WTC11 (cell line): ENCODE measurements at regions not wholly inside any gene's neighbourhood (a gene's known extent, or its start where the extent isn't known, plus 50 kb on each side); places are given as distances from the start of the nearest gene placed in this dataset.

ENCODE experiments used
- ATAC-seq: fragments of 200-7000 bp; cut with Tn5 transposase; 2 replicates; pipeline ENCODE4 v1.10.0; 2021; ENCODE audit warnings: mild to moderate bottlenecking, moderate library complexity
- CTCF ChIA-PET: fragments of 300-600 bp; sonication (Branson Sonifier 250); formaldehyde crosslinking; loops from one replicate; lab custom pipeline; 2021; ENCODE audit warnings: antibody characterized with exemption; lab: Charles Lee
- POLR2A ChIA-PET: fragments of 350-600 bp; sonication (Branson Sonifier 250); formaldehyde crosslinking; loops from one replicate; lab custom pipeline; 2021; ENCODE audit warnings: antibody characterized with exemption; lab: Charles Lee
- DNase-seq: peaks from one replicate; pipeline ENCODE4 v3.0.0; 2021; ENCODE audit warnings: low spot score
- H3K27ac Mint-ChIP-seq: 2 replicates; pipeline ENCODE4 v1.8.0; 2021; ENCODE audit warnings: mixed read lengths
- H3K27me3 Mint-ChIP-seq: 2 replicates; pipeline ENCODE4 v1.8.0; 2021; ENCODE audit warnings: low read depth, mild to moderate bottlenecking, moderate library complexity, mixed read lengths
- H3K36me3 Mint-ChIP-seq: 2 replicates; pipeline ENCODE4 v1.8.0; 2021; ENCODE audit warnings: mixed read lengths
- H3K4me1 Mint-ChIP-seq: 2 replicates; pipeline ENCODE4 v1.8.0; 2022; ENCODE audit warnings: mixed read lengths
- H3K4me3 Mint-ChIP-seq: 2 replicates; pipeline ENCODE4 v1.8.0; 2021; ENCODE audit warnings: mild to moderate bottlenecking, moderate library complexity, mixed read lengths
- H3K9me3 Mint-ChIP-seq: 2 replicates; pipeline ENCODE4 v1.8.0; 2021; ENCODE audit warnings: mixed read lengths
- CREM ChIP-seq: sonication (generic); formaldehyde crosslinking; IDR thresholded peaks from 2 replicates; pipeline ENCODE4 v1.8.1; 2022; ENCODE audit warnings: mild to moderate bottlenecking, missing genetic modification reagents, moderate library complexity
- FOXJ3 ChIP-seq: sonication (generic); formaldehyde crosslinking; IDR thresholded peaks from 2 replicates; pipeline ENCODE4 v1.9.0; 2021; ENCODE audit warnings: missing genetic modification reagents, mild to moderate bottlenecking, borderline replicate concordance
- FOXP1 ChIP-seq: sonication (generic); formaldehyde crosslinking; IDR thresholded peaks from 2 replicates; pipeline ENCODE4 v1.8.0; 2022; ENCODE audit warnings: missing genetic modification reagents, mild to moderate bottlenecking, moderate library complexity, borderline replicate concordance
- FOXP4 ChIP-seq: sonication (generic); formaldehyde crosslinking; IDR thresholded peaks from 2 replicates; pipeline ENCODE4 v1.8.0; 2022; ENCODE audit warnings: mild to moderate bottlenecking, missing genetic modification reagents
- JAZF1 ChIP-seq: fragments of 250-450 bp; sonication (Bioruptor Pico); IDR thresholded peaks from 2 replicates; pipeline ENCODE4 v1.9.0; 2021; ENCODE audit warnings: moderate library complexity, mild to moderate bottlenecking, inconsistent platforms
- NFE2L1 ChIP-seq: sonication (generic); formaldehyde crosslinking; IDR thresholded peaks from 2 replicates; pipeline ENCODE4 v1.8.1; 2023; ENCODE audit warnings: missing genetic modification reagents
- NFYB ChIP-seq: sonication (generic); formaldehyde crosslinking; conservative IDR thresholded peaks from 2 replicates; pipeline ENCODE4 v1.8.0; 2022; ENCODE audit warnings: low read depth, missing genetic modification reagents
- NR3C1 ChIP-seq: sonication (generic); formaldehyde crosslinking; conservative IDR thresholded peaks from 2 replicates; pipeline ENCODE4 v1.8.1; 2023; ENCODE audit warnings: low read depth, mild to moderate bottlenecking, missing genetic modification reagents
- OVOL2 ChIP-seq: fragments of 250-450 bp; sonication (Bioruptor Pico); IDR thresholded peaks from 2 replicates; pipeline ENCODE4 v1.9.0; 2021; ENCODE audit warnings: mild to moderate bottlenecking, borderline replicate concordance
- RELA ChIP-seq: sonication (generic); formaldehyde crosslinking; IDR thresholded peaks from 2 replicates; pipeline ENCODE4 v1.8.1; 2022; ENCODE audit warnings: missing genetic modification reagents, mild to moderate bottlenecking, borderline replicate concordance
- RORB ChIP-seq: fragments of 250-450 bp; sonication (Bioruptor Pico); IDR thresholded peaks from 2 replicates; pipeline ENCODE4 v1.9.0; 2021; ENCODE audit warnings: mild to moderate bottlenecking
- SP1 ChIP-seq: sonication (generic); formaldehyde crosslinking; conservative IDR thresholded peaks from 2 replicates; pipeline ENCODE4 v1.8.1; 2022; ENCODE audit warnings: missing genetic modification reagents
- TEAD1 ChIP-seq: sonication (generic); formaldehyde crosslinking; IDR thresholded peaks from 2 replicates; pipeline ENCODE4 v1.8.0; 2022; ENCODE audit warnings: mild to moderate bottlenecking, missing genetic modification reagents
- TEAD4 ChIP-seq: sonication (generic); formaldehyde crosslinking; IDR thresholded peaks from 2 replicates; pipeline ENCODE4 v1.8.0; 2022; ENCODE audit warnings: mild to moderate bottlenecking, missing genetic modification reagents
- ZNF317 ChIP-seq: sonication (generic); formaldehyde crosslinking; IDR thresholded peaks from 2 replicates; pipeline ENCODE4 v1.8.1; 2023; ENCODE audit warnings: low read depth, mild to moderate bottlenecking, moderate library complexity, missing genetic modification reagents, borderline replicate concordance
- ZNF396 ChIP-seq: fragments of 250-450 bp; sonication (Bioruptor Pico); IDR thresholded peaks from 2 replicates; pipeline ENCODE4 v1.8.0; 2021; ENCODE audit warnings: mild to moderate bottlenecking, moderate library complexity, borderline replicate concordance
- ZNF532 ChIP-seq: fragments of 250-450 bp; sonication (Bioruptor Pico); IDR thresholded peaks from 2 replicates; pipeline ENCODE4 v1.9.0; 2021; ENCODE audit warnings: mild to moderate bottlenecking, borderline replicate concordance
- TF ChIP-seq, protein P1 (sequence below): sonication (generic); formaldehyde crosslinking; IDR thresholded peaks from 2 replicates; pipeline ENCODE4 v1.8.1; 2023; ENCODE audit warnings: mild to moderate bottlenecking, missing genetic modification reagents, moderate library complexity
- TF ChIP-seq, protein P2 (sequence below): sonication (generic); formaldehyde crosslinking; IDR thresholded peaks from 2 replicates; pipeline ENCODE4 v1.8.0; 2022; ENCODE audit warnings: missing genetic modification reagents
- TF ChIP-seq, protein P3 (sequence below): sonication (generic); formaldehyde crosslinking; IDR thresholded peaks from 2 replicates; pipeline ENCODE4 v1.8.1; 2023; ENCODE audit warnings: mild to moderate bottlenecking, missing genetic modification reagents, moderate library complexity
- TF ChIP-seq, protein P4 (sequence below): sonication (generic); formaldehyde crosslinking; IDR thresholded peaks from 2 replicates; pipeline ENCODE4 v1.8.0; 2022; ENCODE audit warnings: mild to moderate bottlenecking, missing genetic modification reagents

GRCh38 chr11:28671274-28671673 lies 563.1 kb downstream of the METTL15 start:
- CTCF ChIA-PET: no interaction called here
- ATAC-seq: no peak

DNA sequence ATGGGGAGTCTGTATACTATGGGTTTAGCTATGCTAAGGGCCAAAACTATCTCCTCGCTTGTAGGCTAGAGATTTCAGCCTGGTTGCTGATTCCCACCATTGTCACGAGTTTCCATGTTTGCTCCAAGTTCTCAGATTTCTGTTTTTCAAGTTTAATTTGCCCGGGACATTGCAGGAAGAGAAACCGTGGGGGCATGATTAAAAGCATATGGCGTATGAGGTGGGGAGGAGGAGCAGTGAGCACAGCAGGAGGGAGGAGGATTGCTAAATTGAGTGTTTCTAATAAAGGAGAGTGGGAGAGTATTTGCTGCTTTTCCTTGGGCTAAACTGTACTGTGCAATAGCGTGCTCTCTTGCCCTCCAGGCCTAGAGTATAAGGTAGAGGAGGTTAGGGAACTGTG lies 558.4 kb downstream of the METTL15 start:
- H3K36me3 Mint-ChIP-seq: peaks cover 5% of the 10 kb centered on the region; the same call in 1 of the 2 replicates
- TF ChIP-seq FOXJ3 (CRISPR knock-in tag) (no peak), NR3C1 (CRISPR knock-in tag) (no peak), JAZF1 (CRISPR knock-in tag) (no peak), NFYB (CRISPR knock-in tag) (no peak), ZNF532 (no peak), SP1 (CRISPR knock-in tag) (no peak), ZNF396 (no peak), TEAD4 (CRISPR knock-in tag) (no peak), OVOL2 (CRISPR knock-in tag) (no peak), TEAD1 (CRISPR knock-in tag) (no peak), RELA (CRISPR knock-in tag) (no peak), RORB (CRISPR knock-in tag) (no peak), CREM (CRISPR knock-in tag) (no peak)
- TF ChIP-seq, protein P1, sequence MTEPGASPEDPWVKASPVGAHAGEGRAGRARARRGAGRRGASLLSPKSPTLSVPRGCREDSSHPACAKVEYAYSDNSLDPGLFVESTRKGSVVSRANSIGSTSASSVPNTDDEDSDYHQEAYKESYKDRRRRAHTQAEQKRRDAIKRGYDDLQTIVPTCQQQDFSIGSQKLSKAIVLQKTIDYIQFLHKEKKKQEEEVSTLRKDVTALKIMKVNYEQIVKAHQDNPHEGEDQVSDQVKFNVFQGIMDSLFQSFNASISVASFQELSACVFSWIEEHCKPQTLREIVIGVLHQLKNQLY (CRISPR knock-in tag): no peak
- H3K9me3 Mint-ChIP-seq: peaks cover 27% of the 10 kb centered on the region
- H3K4me1 Mint-ChIP-seq: no peaks in the 10 kb centered on the region
- H3K4me3 Mint-ChIP-seq: no peak overlapping the region
- no peak overlapping the region for H3K27ac Mint-ChIP-seq
- ChIA-PET CTCF (interaction anchor here (0.6 kb wide), 1 partner anchor 571 kb away, joined by 3 read pairs; no protein-coding TSS in a partner anchor), POLR2A (no interaction called here)
- no peaks in the 10 kb centered on the region for H3K27me3 Mint-ChIP-seq
- no peak for DNase-seq
- no peak for ATAC-seq

More at GRCh38 chr11:28671274-28671673, 563.1 kb downstream of the METTL15 start:
- H3K4me1 Mint-ChIP-seq: peaks cover 15% of the 10 kb centered on the region
- no peak overlapping the region for H3K27ac Mint-ChIP-seq
- no peaks in the 10 kb centered on the region for H3K27me3 Mint-ChIP-seq
- H3K9me3 Mint-ChIP-seq: no peaks in the 10 kb centered on the region
- no peak for DNase-seq
- POLR2A ChIA-PET: no interaction called here
- no peak overlapping the region for H3K4me3 Mint-ChIP-seq
- no peaks in the 10 kb centered on the region for H3K36me3 Mint-ChIP-seq
- TF ChIP-seq, protein P2, sequence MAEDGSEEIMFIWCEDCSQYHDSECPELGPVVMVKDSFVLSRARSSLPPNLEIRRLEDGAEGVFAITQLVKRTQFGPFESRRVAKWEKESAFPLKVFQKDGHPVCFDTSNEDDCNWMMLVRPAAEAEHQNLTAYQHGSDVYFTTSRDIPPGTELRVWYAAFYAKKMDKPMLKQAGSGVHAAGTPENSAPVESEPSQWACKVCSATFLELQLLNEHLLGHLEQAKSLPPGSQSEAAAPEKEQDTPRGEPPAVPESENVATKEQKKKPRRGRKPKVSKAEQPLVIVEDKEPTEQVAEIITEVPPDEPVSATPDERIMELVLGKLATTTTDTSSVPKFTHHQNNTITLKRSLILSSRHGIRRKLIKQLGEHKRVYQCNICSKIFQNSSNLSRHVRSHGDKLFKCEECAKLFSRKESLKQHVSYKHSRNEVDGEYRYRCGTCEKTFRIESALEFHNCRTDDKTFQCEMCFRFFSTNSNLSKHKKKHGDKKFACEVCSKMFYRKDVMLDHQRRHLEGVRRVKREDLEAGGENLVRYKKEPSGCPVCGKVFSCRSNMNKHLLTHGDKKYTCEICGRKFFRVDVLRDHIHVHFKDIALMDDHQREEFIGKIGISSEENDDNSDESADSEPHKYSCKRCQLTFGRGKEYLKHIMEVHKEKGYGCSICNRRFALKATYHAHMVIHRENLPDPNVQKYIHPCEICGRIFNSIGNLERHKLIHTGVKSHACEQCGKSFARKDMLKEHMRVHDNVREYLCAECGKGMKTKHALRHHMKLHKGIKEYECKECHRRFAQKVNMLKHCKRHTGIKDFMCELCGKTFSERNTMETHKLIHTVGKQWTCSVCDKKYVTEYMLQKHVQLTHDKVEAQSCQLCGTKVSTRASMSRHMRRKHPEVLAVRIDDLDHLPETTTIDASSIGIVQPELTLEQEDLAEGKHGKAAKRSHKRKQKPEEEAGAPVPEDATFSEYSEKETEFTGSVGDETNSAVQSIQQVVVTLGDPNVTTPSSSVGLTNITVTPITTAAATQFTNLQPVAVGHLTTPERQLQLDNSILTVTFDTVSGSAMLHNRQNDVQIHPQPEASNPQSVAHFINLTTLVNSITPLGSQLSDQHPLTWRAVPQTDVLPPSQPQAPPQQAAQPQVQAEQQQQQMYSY (CRISPR knock-in tag): no peak
- TF ChIP-seq FOXP1 (no peak), NFE2L1 (CRISPR knock-in tag) (no peak), ZNF317 (CRISPR knock-in tag) (no peak), FOXP4 (no peak)
- TF ChIP-seq, protein P3, sequence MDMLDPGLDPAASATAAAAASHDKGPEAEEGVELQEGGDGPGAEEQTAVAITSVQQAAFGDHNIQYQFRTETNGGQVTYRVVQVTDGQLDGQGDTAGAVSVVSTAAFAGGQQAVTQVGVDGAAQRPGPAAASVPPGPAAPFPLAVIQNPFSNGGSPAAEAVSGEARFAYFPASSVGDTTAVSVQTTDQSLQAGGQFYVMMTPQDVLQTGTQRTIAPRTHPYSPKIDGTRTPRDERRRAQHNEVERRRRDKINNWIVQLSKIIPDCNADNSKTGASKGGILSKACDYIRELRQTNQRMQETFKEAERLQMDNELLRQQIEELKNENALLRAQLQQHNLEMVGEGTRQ (CRISPR knock-in tag): no peak
- TF ChIP-seq, protein P4, sequence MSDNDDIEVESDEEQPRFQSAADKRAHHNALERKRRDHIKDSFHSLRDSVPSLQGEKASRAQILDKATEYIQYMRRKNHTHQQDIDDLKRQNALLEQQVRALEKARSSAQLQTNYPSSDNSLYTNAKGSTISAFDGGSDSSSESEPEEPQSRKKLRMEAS (CRISPR knock-in tag): no peak
- TF ChIP-seq, all 79 proteins: peak for 0
